C1 segment of cervical spinal cord (tissue), 14 donors: ENCODE measurements at regions not wholly inside any gene's neighbourhood (a gene's known extent, or its start where the extent isn't known, plus 50 kb on each side); places are given as distances from the start of the nearest gene placed in this dataset.

ENCODE experiments used
- DNase-seq, 14 donors: peaks; one replicate each; lab custom pipeline; 2025; lab: John Stamatoyannopoulos, UW

DNA sequence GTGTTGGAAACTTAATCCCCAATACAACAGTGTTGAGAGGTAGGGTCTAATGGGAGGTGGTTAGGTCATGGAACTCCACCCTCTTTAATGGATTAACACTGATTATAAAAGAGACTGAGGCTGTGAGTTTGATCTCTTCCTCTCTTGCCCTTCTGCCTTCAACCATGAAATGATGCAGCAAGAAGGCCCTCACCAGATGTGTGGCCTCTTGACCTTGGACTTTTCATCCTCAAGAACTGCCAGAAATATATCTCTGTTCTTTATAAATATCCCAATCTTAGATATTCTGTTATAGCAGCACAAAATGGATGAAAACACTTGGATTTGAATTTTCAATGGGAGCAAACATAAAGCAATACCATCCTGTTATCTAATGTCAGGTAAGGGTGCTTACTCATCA, 67.6 kb downstream of the NMUR2 start:
- no peak for DNase-seq

DNA sequence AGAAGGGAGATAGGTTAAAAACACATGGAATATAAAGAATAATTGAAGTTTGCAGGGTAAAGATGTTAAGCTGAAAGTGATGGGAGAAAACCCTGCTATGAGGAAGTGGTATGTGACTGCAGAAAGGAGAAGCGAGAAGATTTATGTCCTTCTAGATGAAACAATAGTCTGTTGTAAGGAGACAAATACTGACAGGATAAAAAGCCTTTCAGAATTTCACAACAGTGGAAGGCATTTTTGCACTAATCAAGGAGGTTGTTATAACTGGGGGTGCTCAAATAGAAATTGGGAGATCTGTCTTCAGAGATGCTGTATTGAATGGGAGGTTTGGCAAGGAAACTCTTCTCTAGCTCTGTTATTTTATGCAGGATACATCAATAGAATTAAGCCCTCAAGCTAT, 69.6 kb downstream of the NMUR2 start:
- no peak for DNase-seq

DNA sequence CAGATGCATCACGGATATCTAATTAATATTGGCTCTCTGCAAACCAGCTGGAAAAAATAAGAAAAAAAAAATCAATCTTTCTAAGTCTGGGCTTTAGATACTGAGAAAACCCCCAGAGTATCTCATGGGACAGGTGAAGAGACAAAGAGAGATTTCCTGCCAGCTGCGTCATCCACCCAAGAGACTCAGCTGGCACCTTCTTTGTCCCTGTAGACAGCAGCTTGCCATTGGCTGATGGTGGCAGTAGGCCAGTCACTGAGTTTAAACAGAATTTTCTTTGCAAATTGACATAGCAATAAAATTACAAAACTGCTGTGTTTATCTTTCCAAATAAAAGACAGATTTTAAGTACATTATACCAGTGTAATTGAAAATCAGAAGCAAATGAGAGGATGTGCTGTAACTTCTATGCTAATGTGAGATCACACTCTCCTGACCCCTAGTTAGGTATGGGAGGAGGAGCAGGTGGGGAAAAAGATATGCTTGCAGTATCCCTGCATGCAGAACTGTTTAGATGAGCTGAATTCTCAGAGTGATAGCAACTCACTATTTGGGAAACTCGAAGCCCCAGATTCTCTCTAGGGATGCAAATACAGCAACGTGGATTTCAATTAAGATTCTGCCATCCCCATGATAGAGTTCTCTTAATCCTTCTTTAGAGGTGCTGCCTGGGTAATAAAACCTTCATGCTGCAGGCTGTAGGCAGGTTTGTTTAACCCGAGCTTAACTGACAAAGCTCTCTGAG, 72.2 kb downstream of the NMUR2 start:
- no peak for DNase-seq

DNA sequence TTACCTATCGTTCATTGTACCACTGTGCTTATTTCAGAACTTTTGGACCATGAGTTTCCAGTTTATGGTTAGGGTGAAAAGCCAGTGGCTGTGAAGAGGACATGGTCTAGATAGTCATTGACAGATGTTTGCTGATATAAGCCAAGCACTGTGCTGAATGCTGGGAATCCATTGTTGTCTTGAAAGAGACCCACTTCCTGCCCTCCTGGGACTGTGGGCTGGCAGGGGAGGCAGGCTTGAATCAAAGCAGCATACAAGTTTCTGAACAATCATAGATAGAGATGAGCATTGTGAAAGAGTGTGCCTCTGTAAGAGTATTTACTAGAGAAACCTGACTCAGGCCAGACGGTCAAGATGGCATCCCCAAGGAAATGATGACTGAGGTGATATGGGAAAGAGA, 73.4 kb downstream of the NMUR2 start:
- no peak for DNase-seq

DNA sequence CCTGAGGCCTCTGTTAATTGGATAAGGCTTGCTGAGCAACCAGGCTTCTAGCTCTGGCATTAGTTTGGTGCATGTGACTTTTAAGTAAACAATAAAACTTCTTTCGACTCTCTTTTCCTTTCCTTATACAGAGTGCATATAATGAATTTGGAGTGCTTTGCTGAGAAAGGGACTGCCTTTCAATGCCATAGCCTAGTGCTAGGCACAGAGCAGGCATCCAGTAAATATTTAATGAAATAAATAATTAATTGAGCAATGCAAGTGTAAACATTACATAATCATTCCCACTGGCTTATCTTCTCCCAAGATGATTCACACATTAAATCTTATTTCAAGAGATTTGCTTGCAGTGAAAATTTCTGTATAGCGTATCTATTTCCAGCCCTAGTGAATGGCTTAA, 74.1 kb downstream of the NMUR2 start:
- no peak for DNase-seq

DNA sequence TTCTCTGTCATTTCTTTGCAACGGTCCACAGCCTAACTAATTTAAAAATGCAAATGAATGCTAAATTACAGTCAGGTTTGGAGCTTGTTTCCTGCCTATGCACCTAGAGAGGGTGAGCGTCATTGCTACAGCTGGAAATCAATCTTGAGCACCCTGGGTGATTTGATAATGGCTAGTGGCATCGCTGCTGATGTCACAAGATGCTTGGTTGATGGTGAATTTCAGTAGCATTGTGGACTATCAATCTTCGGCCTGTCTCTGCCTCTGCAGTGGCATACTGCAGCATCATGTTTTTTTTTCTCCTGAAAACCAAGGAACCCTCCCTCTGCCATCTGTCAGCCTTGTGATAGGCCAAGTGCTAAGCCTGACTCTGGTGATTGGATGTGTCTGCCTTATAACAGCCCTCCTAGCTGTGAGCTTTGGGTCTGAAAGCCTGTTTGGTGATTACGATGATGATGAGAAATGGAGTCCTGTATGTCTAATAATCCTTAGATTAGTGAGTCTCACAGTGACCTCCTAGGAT, 75.3 kb downstream of the NMUR2 start:
- no peak for DNase-seq

DNA sequence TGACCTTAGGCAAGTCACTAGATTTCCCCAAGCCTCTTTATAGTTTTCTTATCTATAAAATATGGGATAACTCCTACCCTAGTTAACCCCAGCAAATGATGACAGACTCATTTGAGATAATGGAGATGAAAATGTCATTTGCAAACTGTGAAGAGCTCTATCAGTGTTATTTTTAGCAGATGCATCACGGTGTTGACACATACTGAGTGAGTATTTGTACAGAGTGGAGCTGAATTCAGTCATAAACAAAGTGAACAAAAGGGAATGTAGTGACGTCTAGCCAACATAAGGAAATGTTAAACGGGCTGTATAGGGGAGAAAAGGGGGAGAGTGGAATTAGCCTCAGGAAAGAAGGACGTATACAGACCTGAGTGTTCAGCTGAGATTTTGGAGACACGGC, 75.9 kb downstream of the NMUR2 start:
- no peak for DNase-seq

DNA sequence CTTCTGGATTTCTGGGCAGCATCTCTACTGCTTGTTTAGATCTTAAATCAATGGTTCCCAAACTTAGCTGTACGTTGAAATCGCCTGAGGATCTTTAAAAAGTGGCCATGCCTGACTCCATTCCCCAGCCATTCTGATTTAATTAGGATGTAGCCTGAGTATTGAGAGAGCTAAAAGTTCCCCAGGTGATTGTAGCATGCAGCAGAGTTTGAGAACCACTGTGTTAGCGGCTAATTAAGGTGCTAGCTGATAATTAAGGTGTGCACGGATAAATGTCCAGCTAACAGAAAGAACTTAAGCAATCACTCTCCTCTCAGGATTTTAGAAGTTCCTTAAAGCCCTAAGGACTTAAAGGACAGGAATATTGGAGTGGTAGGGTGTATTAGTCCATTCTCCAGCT, 89.1 kb downstream of the NMUR2 start:
- DNase-seq: no peak

DNA sequence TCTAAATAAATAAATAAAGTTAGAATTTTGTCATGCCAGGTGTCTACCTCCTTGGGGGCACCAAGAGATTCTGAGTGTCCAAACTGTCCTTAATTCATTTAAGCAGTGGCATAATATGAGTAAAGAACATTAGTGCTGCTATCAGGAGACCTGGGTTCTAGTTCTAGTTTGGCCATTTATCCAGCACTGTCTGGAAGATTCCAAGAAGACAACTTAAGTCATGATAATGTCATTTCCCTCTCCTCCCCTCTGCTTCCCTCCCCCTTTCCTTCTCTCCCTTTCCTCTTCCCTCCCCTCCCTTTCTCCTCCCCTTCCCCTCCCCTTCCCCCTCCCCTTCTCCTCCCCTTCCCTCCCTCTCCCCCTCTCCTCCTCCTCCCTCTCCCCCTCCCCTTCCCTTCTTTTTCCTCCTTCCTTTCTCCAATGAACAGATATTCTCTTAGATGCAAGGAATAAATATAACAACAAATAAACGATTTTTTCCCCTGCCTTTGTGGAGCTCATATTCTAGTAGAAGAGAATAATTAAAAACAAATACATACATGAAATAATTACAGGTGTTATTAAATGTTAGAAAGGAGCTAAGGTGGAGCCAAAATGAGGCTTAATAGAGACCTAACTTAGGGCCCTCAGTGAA, 90.8 kb downstream of the NMUR2 start:
- DNase-seq: no peak

DNA sequence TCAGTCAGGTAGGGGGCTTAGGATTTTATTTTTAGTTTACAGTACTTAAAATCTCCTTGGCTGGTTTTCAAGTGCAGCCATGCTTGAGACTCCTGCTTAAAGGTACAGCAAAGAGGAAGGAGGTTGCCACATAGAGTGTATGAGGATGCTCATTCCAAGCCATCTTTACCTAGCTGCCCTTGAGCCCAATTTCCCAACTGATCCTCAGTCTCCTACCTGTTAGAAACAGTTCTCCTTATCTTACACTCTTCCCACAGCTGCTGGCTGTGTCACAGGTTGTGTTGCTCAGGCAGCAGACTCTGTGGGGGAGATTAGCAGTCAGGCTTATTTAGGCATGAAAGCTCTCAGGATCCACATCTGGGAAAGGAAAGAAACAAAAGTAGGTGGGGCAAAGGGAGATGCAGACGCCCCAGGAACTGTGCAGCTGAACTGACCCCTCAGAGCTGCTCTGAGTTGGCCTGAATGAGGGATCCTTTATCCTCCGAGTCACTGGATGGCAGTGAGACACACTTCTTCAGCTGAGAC, 95.1 kb downstream of the NMUR2 start:
- no peak for DNase-seq

DNA sequence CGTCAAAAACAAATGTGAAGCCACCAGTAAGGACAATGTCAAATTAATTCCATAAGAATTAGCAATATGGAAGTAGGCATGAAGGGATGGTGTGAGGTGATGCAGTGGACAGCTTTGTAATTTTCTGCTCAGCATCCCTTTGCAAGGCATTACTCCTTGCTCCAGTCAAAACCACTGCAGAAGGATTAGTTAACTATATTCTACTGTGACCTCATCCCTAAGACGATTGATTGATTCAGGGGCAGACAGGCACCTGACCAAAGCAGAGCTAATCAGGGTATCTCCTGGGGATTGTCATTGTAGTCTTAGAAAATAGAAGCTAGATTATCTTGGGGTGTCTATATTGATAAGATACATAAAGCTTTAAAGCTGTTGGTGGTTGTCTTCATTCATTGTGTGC, 98.7 kb downstream of the NMUR2 start:
- DNase-seq: no peak

DNA sequence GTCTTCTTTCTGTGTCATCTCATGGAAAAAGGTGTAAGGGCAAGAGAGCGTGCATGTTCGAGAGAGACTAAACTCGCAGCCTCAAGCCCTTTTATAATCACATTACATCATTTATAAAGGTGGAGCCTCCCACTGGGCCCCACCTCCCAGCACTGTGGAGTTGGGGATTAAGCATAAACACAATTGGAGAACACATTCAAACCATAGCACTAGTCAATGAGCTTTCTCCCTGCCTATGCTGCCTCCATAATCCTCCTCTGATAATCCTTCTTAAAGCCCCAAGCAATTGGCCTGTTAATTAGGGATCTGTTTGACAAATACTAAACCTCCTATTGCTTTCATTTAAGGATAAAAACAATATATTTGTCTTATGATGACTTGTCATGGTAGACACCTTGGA, 99.6 kb downstream of the NMUR2 start:
- DNase-seq: no peak

DNA sequence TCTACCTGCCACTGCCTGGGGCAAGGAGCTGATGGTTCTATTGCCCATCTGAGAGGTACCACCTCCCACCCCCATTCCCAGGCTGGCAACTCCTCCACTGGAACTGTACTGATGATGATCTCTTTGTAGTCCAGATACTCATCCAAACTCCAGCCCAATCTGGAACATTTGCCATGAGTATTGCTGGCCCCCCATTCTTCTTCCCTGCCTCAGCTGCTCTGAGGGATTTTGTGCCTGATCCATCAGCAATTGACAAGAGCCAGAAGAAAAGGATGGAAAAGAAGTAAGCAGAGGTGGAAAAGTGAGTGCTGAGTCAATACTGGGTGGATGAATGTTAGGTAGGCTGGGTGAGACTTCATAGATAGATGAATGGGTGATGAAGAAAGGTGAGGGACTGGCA, 101.2 kb downstream of the NMUR2 start:
- DNase-seq: no peak

DNA sequence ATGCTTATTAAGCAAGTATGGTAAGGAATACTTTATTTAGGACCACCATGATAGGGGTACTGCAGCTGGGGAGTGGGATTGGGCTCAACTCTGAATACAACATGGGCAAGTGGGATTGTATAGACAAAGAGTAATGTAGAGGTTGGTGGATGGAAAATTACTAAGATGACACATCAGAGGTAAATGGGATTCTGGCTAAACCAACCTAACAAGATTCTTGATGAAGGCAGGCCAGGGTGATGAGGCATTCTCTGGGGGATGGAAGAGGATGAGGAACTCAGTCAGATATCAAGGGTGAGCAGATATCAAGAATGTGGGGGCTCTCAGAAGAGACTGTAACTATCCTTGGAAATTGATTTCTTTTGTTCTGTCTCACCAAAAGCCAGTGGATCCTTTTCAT, 107.2 kb downstream of the NMUR2 start:
- DNase-seq: no peak

DNA sequence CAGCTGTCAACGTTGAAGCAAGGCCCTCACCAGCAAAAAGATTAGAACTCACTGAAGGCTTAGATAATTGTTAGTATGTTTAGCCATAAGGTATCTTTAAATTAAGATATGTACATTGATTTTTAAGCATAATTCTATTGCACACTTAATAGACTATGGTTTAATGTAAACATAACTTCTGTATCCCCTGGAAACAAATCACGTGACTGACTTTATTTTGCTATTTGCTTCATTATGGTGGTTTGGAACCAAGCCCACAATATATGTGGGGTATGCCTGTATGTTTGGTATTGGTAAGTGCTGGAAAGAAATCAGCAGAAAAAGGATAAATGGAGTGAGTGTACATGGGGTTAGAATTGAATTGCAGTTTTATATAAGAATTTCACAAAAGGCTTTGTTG, 111.9 kb downstream of the NMUR2 start:
- DNase-seq: no peak

DNA sequence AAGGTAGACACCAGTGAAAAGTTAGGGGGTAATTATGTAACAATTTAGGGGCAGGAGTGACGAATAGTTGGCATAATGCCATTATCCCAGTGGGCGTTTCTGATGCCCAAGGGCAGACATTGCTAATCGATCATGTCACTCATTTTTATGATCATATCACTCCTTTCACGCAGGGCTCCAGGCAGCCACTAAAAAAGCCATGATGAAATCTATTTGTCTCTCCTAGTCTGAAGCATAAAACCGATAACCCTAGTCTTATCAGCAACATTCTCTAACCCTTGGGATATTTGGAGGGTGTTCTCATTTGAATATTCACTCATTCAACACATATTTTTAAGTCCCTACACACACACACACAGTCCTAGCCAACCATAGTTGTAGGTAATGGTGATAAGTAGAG, 114.9 kb downstream of the NMUR2 start:
- DNase-seq: no peak

DNA sequence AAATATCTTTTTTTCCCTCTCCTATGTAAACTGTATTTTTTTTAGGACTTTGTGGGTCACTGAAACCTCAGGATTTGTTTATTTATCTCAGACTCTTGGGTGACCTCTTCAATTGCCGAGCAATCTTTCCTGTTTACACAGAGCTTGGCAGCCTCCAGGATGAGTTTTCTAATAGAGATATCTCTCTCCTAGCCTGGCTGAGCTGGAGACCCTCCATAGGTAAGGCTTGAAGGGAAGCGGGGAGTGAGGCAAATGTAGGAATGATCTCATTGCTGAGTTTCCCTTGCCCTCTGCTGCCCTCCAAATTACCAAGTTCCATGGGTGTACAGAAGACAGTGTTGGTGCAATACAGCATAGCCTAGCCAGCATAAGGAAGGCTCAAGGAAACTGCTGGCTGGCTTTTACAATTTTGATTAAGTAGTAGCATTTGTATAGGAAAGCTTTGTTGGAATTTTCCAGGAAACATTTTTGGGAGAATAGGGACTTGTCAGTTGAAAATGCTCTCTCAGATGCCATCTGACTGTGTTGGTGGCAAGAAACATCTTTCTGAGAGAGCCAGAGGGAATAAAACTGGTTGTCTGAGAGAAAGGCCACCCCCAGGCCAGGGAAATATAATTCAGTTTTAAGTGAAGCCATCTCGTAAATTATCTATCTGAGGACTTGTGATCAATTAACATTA, 116.0 kb downstream of the NMUR2 start:
- peak in 1 of 14 donors; percentile 65 for DNase-seq

DNA sequence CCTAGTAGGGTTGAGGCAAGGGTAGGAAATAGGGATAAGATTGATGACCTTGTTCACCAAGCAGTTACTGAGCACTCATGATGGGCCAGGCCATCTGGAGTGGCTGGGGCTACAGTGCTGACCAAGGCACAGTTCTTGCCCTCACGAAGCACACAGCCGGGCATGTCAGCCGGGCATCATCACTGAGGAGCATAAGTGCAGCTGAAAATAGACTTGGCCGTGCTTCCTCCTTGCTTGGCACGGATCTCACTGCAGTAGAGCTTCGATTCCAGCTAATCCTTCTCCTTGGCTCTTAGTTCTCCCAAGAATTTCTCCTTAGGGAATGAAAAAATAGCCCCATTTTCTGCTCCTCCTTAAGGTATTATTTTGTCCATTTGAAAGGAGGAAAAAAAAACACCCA, 116.6 kb downstream of the NMUR2 start:
- peak in 1 of 14 donors; percentile 87 for DNase-seq

DNA sequence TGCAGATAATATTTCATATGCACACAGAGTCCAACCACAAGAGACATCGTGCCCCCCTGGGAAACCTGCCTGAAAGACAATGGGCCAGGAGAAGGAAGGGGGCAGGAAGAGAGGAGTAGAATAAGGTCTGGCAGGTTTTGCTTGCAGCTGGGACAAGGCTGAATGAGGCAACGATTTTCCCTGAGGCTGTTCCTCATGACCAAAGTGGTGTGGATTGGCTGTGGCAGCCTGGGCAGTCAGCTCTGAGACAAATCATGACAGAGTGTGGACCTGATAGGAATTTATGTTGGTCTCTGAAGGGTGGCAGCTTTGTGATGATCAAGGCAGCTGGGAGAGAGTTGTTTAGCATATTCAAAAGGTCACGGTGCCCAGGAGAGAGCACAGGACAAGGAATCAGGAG, 119.3 kb downstream of the NMUR2 start:
- no peak for DNase-seq

DNA sequence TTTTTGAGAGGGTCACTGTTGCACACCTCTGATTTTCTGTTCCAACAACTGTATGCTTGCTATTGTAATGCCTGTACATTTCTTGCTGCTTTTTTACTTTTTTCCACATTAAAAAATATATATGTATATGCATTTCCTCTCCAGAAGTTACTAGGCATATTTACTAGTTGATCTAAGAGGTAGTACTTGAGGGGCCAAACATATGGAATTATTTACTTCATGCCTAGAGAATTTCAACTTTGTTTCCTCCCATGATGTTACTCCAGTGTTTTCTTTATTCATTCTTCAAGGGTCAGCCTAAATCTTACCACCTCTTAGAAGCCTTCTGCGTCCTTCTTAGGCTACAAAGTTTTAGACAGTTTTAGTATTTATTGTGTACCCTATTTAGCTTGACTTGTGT, 122.7 kb downstream of the NMUR2 start:
- DNase-seq: no peak

DNA sequence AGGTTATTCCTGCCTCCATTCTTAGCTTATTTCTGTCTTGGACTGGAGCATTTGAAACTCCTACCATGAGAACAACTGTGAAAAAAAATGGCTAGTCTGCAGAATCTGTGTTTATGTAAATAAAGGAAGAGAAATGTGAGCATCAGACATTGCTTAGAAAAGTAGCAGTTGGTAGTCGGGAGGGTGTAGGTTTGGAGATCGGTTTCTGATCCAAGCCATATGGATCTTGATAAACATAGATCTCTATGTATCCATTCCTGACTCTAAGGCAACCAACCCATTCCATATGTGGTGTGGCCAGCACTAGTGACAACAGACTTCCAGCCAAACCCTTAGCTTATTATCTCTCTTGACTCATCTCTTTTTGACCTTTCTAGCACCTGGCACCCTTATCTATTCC, 127.1 kb downstream of the NMUR2 start:
- DNase-seq: no peak

DNA sequence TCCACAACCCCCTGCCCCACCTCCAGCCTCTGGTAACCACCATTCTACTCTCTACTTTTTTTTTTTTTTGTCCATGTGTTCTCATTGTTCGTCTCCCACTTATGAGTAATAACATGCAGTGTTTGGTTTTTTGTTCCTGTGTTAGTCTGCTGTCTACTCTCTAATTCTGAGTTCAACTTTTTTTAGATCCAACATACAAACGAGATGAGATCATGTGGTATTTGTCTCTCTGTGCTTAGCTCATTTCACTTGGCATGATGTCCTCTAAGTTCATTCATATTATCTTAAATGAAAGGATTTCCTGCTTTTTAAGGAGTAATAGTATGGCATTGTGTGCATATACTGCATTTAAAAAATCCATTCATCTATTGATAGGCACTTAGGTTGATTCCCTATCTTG, 130.9 kb downstream of the NMUR2 start:
- DNase-seq: no peak

DNA sequence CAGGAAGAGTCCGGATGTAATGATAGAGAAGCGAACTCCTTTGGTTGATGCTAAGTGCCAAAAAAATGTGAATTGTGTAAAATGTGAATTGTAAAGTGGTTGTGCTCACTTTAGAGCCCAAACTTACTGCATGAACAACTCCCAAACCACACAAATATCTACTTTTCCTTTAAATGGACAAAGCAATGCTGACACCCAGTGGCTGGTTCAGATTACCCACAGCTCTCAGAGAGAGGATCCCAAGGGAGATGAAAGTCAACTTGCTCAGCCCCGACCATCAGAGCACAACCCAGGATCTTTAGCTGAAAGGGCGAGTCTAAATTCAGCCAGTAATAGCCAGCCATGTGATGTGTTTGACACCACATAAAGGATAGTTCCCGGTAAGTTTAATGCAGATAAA, 133.7 kb downstream of the NMUR2 start:
- DNase-seq: peak in 2 of 14 donors; percentile 1 to 7
